Kidney (tissue), 13 donors: ENCODE measurements at regions not wholly inside any gene's neighbourhood (a gene's known extent, or its start where the extent isn't known, plus 50 kb on each side); places are given as distances from the start of the nearest gene placed in this dataset.

Experiments
- DNase-seq, 5 donors: peaks; one replicate each; pipeline ENCODE4 v3.0.0-alpha.2; 2013 to 2020
- FAIRE-seq: peaks from 2 replicates; lab custom pipeline; 2012; peaks lifted over from hg19 to GRCh38; lab: Jason Lieb, UNC
- H3K27ac ChIP-seq, 2 donors: one replicate each; pipeline ENCODE4 v1.7.0; 2013; ENCODE audit warnings: low read depth in 2 of 2, low read length in 2 of 2, inconsistent platforms in 1 of 2
- H3K27me3 ChIP-seq: one replicate; pipeline ENCODE4 v1.7.1; 2013; ENCODE audit warnings: low read length, inconsistent platforms; ENCODE audit not compliant: control insufficient read depth, insufficient read depth
- H3K36me3 ChIP-seq, 3 donors: one replicate each; pipeline versions ENCODE4 v1.7.0 to v1.7.1; 2013; ENCODE audit warnings: low read length in 3 of 3, control low read depth in 1 of 3, inconsistent platforms in 1 of 3; ENCODE audit not compliant: insufficient read depth in 3 of 3, control insufficient read depth in 2 of 3
- H3K4me1 ChIP-seq, 3 donors: one replicate each; pipeline versions ENCODE4 v1.7.0 to v1.7.1; 2013; ENCODE audit warnings: low read length in 3 of 3, inconsistent platforms in 1 of 3, low read depth in 1 of 3; ENCODE audit not compliant: control insufficient read depth in 2 of 3, insufficient read depth in 2 of 3
- H3K4me3 ChIP-seq, 3 donors: one replicate each; pipeline versions ENCODE4 v1.7.0 to v1.8.1; 2013; ENCODE audit warnings: low read length in 3 of 3, control low read depth in 1 of 3, inconsistent platforms in 1 of 3
- H3K9ac ChIP-seq, 3 donors: one replicate each; pipeline versions ENCODE4 v1.7.0 to v1.7.1; 2013; ENCODE audit warnings: low read length in 3 of 3, control low read depth in 1 of 3, inconsistent platforms in 1 of 3
- H3K9me3 ChIP-seq, 3 donors: one replicate each; pipeline versions ENCODE4 v1.7.0 to v1.7.1; 2013; ENCODE audit warnings: low read length in 3 of 3, control low read depth in 1 of 3, inconsistent platforms in 1 of 3; ENCODE audit not compliant: control insufficient read depth in 2 of 3, insufficient read depth in 1 of 3
- CTCF ChIP-seq: IDR thresholded peaks from 3 replicates; pipeline ENCODE4 v1.5.1; 2012; ENCODE audit warnings: mild to moderate bottlenecking, moderate library complexity, borderline replicate concordance; ENCODE audit not compliant: insufficient read depth; ENCODE audit errors: extremely low read depth
- intact Hi-C: fragments of 100-400 bp; cut with DNase I; formaldehyde crosslinking; loops from one replicate; pipeline ENCODE4 v1.11.1; 2022
- donor health status: control.
- donor health status: control.
- donor health status: control.
- donor health status: control.
- donor health status: control.
- donor health status: DM: yes; HTN: yes; CAD: no.
- donor health status: Normal renal cell carcinoma (clear cell type).

DNA sequence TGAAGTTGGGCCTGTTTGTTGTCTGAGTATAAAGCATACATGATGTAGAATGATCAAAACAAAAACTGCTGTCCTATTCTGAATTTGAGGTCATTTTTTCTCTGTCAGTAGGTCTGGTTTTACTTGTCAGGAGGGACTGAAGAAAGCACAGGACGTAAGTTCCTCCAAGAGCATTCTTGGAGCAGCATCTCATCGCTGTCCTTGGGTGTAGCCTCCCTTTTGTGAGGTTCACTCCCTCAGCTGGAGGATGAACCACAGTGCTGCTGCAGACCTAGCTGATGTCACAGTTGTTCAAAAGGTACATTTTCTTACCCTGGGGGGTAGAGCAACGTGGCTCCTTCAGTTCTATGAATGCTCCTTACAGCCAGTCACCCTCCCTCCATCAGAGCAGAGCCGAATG lies 490.0 kb upstream of the TBL1XR1 start:
- Histone ChIP-seq H3K4me3 (no peak overlapping the region), H3K27me3 (no peaks in the 10 kb centered on the region), H3K9me3 (no peaks in the 10 kb centered on the region), H3K36me3 (no peaks in the 10 kb centered on the region), H3K4me1 (no peaks in the 10 kb centered on the region), H3K27ac (no peak overlapping the region), H3K9ac (no peak overlapping the region)
- no peak for TF ChIP-seq CTCF
- intact Hi-C loops, result no loop called here
- FAIRE-seq, result no peak
- no peak for DNase-seq

- intact Hi-C loops, result no loop called here
- no peaks in the 10 kb centered on the region for H3K9me3 ChIP-seq
- H3K9ac ChIP-seq, result no peak overlapping the region
- no peak overlapping the region for H3K27ac ChIP-seq
- TF ChIP-seq CTCF, result no peak
- H3K27me3 ChIP-seq, result no peaks in the 10 kb centered on the region
- H3K36me3 ChIP-seq, result no peaks in the 10 kb centered on the region
- DNase-seq (no peak), FAIRE-seq (no peak)
- H3K4me1 ChIP-seq, result no peaks in the 10 kb centered on the region
- no peak overlapping the region for H3K4me3 ChIP-seq
These were observed 490.9 kb upstream of the TBL1XR1 start for GRCh38 chr3:177688152-177688551.

GRCh38 chr3:177689077-177689476 lies 491.8 kb upstream of the TBL1XR1 start:
- Histone ChIP-seq H3K27me3 (no peaks in the 10 kb centered on the region), H3K27ac (no peak overlapping the region), H3K9me3 (no peaks in the 10 kb centered on the region), H3K36me3 (no peaks in the 10 kb centered on the region), H3K4me1 (no peaks in the 10 kb centered on the region), H3K9ac (no peak overlapping the region), H3K4me3 (no peak overlapping the region)
- intact Hi-C loops, result no loop called here
- FAIRE-seq, result no peak
- TF ChIP-seq CTCF, result no peak
- no peak for DNase-seq

- no peaks in the 10 kb centered on the region for H3K9me3 ChIP-seq
- no peak overlapping the region for H3K9ac ChIP-seq
- intact Hi-C loops, result no loop called here
- H3K4me1 ChIP-seq, result no peaks in the 10 kb centered on the region
- DNase-seq (no peak), FAIRE-seq (no peak)
- no peaks in the 10 kb centered on the region for H3K27me3 ChIP-seq
- H3K4me3 ChIP-seq, result no peak overlapping the region
- H3K36me3 ChIP-seq, result no peaks in the 10 kb centered on the region
- H3K27ac ChIP-seq, result no peak overlapping the region
- TF ChIP-seq CTCF, result no peak
These were observed 492.6 kb upstream of the TBL1XR1 start for GRCh38 chr3:177689869-177690268.
